ENCODE measurements at regions not wholly inside any gene's neighbourhood (a gene's known extent, or its start where the extent isn't known, plus 50 kb on each side); places are given as distances from the start of the nearest gene placed in this dataset.

DNA sequence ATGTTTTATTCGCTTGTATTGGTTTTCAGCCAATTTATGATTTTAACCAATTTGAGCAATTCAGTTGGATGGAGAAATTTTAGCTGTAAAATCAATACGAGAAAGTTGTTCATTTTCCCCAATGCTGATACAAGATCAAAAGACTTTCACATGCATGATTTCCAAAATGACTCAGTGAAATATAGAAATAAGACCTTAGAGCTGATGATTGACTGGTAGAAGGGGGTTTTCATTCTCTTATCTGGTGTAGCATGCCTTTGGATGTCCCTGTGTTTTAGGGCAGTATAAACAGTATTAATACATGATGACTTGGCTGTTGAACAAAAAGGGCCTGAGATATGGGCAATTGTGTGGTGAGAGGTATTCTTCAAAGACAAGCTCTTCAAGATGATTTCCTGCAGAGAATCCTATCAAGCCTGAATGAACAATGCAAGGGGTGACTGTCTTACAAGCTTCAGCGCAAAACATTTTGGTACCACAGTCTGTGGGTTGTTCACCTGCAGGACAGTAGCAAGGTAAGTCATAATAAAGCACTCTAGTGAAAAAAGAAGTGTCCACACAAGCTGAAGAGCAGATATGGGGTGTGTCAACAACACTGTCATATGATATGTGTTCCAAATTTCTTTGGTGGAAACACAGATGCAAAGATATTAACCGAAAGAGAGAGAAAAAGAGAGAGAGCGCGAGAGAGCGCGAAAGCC lies 156.2 kb downstream of the TNFSF18 start:
- TF ChIP-seq, protein P1, sequence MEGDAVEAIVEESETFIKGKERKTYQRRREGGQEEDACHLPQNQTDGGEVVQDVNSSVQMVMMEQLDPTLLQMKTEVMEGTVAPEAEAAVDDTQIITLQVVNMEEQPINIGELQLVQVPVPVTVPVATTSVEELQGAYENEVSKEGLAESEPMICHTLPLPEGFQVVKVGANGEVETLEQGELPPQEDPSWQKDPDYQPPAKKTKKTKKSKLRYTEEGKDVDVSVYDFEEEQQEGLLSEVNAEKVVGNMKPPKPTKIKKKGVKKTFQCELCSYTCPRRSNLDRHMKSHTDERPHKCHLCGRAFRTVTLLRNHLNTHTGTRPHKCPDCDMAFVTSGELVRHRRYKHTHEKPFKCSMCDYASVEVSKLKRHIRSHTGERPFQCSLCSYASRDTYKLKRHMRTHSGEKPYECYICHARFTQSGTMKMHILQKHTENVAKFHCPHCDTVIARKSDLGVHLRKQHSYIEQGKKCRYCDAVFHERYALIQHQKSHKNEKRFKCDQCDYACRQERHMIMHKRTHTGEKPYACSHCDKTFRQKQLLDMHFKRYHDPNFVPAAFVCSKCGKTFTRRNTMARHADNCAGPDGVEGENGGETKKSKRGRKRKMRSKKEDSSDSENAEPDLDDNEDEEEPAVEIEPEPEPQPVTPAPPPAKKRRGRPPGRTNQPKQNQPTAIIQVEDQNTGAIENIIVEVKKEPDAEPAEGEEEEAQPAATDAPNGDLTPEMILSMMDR (conservative IDR thresholded peaks at IDR 0.05) = no peak
- TF ChIP-seq EZH2 (IDR thresholded peaks at IDR 0.05; ENCODE audit: low read depth) = no peak
